KBM-7 (cell line): ENCODE measurements at regions not wholly inside any gene's neighbourhood (a gene's known extent, or its start where the extent isn't known, plus 50 kb on each side); places are given as distances from the start of the nearest gene placed in this dataset.

Experiments
- DNase-seq: peaks from one replicate; pipeline ENCODE4 v3.0.0-alpha.2; 2015
- in situ Hi-C: fragments of 300-500 bp; cut with MboI; formaldehyde crosslinking; loops from 2 replicates; pipeline ENCODE4 v1.14.3; 2020; ENCODE audit warnings: low sequenced_read_pairs, low pct_unique_long_range_greater_than_20kb, mixed read lengths

DNA sequence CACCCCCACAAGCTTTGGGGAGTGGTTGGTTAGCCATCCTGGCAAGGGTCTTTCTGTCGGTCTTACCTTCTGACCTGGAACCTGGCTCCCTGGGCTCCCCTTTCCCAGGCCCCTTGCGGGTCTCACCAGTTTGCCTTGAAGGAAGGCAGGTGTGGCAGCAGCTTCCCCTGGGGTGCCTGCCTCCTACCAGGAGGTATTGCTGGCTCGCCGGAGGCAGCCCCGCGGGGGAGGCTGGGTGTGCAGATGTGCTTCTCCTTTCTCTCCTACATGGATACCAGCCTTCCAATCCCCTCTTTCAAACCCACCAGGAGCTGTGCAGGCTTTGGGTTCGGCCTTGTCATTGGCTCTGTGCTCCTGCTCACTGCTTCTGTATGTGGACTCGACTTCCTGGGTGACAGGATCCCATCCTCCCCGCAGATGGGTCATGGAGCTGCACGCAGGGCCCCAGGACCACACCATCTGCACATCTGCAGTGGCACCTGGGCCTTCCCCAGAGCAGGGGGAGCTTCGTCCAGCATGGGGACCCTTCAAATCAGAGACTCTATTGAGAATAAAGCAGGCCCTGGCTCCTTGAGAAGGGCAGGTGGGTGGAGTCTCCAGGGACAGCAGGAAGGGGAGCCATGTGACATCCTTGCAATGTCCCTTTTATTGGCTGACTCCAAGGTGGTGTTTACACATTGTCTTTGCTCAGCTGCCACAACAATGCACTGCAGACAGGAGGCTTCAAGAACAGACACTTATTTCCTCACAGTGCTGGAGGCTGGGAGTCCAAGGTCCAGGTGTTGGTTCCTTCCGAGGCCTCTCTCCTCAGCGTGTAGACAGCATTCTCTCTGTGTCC, 592.0 kb downstream of the BRD1 start:
- in situ Hi-C loops, result no loop called here
- no peak for DNase-seq

DNA sequence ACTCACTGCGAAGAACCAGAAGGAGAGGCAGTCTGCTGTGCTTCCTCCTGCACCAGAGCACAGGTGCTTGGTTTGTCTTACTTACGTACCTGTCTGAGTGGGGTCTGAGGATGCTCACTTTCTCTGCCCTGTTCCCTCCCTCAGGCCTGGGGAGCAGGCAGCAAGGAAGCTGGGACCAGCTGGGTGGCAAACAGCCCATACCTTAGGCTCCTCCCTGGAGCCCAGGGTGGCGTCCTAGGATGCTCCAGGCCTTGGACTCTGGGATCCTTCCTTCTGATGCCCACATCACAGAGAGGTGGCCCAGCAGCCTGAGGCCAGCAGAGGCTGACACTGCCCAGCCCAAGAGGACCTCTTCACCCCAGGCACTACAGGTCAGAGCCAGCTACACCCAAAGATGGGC, 593.2 kb downstream of the BRD1 start:
- in situ Hi-C loops, result no loop called here
- DNase-seq, result no peak

DNA sequence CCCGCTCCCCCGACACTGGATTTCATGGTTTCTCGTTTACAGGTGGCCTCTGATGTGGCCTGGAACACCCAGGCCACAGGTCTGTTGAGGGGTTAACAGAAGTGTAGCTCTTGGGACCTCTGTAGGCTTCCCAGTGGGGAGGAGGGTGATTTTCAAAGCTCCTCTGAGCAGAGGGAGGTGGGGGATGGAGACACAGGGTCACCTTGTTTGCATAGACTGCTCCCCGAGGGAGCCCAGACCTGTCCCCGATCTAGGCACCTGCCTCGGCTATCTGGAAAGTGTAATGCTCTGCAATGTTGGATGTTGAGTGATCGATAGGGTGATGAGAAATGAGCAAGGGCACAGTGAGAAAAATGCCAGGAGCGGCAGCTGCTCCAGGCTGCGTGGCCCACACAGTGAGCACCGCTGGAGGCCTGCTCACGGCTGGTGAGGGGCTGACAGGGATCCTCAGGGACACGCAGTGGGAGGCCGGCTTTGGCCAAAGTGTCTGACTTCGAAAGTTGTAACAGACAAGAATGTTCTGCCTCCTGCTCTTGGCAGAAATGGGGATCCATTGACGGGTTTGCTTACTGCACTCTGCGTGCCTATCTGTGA, 594.1 kb downstream of the BRD1 start:
- in situ Hi-C loops, result no loop called here
- DNase-seq, result no peak

DNA sequence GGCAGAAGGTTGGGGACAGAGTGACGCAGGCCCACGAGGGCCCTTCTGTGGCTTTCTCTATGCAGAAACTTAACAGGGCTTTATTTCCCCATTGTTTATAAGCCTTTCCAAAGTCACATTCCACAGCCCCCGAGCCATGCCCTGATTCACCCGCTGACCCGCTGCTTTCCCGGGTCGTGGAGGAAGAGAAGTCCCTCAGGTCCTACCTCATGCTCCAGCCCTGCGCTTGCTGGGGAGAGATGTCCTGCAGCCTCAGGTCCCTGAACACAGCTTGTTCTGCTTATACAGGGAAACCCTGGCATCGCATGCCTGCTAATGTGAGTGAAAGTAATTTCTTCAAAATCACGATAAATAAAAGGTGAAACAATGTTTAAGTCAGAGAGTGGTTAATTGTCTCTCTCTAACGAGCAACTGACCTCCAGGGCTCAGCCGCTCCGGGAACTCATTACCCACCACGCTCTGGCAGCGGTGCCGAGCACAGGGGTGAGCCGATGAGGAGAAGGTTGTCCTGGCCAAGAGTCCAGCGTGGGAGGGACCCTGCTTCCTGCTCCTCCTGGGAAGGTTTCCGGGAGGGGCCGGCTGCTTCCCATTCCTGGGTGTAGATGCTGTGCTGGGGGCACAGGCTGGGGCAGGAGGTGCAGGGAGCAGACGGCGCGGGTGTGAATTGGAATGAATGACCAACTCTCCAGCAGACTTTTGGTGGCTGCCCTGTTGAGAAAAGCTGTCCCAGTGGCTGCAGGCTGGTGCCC, 595.2 kb downstream of the BRD1 start:
- no peak for DNase-seq
- in situ Hi-C loops, result no loop called here

DNA sequence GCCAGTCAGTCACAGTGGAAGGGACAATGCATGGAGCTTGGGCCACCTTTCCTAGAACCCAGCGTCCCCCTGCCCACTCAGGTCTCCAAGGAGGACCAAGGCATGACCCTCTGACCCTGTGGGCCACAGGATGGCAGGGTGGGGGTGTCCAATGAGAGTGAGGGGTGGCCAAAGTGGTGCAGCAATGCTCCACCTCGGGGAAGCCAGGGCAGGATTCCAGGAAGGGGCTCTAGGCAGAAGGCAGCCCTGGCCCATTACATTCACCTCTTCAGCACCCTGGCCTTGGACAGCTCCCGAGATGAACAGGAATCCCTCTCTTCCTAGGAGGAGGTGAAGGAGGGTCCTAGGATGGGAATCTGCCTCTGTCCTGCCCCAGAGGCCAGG, 597.5 kb downstream of the BRD1 start:
- no peak for DNase-seq
- in situ Hi-C loops, result no loop called here

DNA sequence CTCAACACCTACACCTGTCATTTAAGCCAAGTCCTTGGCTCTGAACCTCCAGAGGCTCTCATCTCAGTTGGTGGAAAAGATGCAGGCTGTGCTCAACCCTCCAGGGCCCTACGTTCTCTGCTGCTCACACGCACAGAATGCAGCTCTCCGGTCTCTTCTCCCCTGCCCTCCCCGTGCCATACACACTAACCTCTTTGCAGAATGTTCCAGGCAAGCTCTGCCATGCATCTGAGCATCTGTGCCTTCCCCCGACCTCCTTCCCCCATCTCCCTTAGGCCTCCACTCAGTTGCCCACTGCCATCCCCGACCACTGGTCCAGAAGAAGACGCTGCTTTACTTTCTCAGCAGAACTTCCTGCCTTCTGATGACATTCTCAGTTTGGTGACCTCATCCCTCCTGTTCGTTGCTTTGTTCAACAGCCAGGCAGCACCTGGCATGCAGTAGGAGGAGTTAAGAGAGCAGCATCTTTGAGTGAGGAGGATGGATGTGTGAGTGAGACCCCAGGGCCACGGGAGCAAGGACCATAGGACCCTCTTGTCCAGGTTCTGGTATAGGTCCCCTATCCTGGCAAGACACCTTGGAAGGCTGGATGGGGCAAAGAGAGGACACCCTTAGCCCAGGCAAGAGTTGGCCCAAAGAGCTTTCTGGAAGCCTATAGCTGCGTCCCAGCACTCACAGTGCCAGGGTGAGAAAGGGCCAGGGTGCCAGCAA, 598.0 kb downstream of the BRD1 start:
- DNase-seq, result no peak
- in situ Hi-C loops, result no loop called here

DNA sequence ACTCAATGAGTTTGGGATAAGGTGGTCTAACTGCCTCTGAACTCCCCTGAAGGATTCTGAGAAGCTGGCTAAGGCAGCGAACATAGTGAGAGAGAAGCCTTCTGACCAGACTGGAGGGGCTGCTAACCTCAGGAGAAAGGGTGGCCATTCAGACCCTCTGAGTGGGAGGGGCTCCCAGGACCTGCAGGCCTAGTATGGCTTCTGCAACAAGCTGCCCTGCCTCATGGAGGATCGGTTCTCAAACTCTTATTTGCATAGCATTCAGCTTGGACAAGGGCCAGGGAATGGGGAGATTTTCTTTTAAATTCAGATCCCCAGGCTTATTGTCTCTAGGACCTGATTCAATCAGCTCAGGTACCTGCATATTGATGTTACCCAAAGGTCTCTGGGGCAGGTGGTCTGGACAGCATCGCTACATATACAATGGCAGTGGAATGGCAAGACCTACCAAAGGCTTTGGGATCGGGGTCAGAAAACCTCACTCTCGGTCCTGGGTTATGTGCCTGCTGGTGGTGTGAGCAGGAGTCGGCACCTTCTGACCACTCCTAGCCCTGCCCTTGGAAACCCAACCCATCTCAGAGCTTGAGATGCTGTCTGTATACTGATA, 599.1 kb downstream of the BRD1 start:
- in situ Hi-C loops, result no loop called here
- no peak for DNase-seq

DNA sequence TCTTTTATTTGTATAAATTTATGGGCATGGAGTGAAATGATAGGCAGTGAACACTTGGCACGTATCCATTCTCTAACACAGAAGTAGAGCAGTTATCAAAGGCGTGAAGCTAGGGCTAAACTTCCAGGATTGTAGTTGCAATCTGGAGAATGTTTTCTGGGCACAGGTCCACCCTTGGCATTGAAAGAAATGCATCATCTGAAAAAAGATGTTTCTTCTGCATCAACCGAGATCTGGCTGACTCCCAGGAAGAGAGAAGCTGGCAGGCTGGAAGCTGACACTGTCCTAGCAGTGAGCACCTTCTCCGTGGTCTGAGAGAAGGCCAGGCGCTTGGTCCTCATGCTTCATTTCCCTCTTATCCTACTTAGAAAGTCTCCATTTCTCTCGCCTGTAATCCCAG, 600.0 kb downstream of the BRD1 start:
- DNase-seq, result no peak
- in situ Hi-C loops, result no loop called here

DNA sequence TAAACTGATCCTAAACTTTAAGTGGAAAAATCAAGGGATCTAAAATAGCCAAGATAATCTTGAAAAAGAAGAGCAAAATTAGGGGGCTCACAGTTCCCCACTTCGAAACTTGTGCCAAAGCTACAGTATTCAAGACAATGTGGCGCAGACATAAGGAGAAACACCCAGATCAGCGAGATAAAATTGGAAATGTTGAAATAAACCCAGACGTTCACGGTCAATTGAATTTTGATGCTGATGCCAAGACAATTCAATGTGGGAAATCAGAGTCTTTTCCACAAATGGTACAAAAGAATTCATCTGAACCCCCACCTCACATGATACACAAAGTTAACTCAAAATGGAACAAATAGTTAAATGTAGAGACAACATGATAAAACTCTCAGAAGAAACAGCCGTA, 601.6 kb downstream of the BRD1 start:
- in situ Hi-C loops, result no loop called here
- no peak for DNase-seq

DNA sequence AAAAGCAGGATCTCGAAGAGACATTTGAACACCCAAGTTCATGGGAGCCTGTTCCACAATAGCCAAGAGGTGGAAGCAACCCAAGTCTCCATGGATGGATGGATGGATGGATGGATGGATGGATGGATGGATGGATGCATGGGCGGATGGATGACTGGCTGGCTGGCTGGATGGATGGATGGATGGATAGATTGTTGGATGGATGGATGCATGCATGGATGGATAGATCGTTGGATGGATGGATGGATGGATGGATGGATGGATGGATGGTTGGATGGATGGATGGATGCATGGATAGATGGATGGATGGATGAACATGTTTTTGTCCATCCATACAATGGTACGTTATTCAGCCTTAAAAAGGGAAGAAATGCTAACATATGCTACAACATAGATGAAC, 603.4 kb downstream of the BRD1 start:
- no peak for DNase-seq
- in situ Hi-C loops, result no loop called here

DNA sequence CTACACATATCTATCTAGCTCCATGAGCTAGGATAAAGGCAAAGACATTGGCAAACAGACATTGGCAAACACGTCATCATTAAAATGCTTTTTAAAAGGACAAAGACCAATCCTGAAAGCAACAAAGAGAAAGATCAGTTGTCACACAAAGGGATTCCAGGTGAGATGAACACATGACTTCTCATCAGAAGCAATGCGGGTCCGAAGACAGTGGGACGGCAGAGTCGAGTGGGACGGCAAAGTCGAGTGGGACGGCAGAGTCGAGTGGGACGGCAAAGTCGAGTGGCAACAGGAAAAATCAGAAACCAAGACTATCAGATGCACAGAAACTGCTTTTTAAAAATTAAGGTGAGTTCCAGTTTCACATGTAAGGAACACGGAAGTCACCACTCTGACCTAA, 609.5 kb downstream of the BRD1 start:
- in situ Hi-C loops, result no loop called here
- DNase-seq, result no peak

DNA sequence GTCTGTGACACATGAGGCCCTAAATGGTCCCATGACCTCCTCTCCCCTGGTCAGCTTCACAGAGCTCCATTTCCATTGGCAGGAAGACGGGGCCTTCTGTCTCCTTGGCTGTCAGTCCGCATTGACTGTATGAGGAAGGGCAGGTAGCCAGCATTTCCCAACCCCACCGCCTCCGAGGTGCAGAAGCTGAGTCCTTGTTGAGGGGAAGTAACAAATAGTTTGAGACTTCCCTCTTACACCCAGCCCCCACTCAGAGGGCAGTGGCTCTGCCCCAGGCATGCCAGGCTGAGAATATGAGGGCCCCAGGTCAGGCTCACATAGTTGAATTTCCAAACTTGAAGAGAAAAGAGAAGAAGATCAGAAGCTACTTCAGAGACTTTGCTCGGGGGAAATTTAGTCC, 611.1 kb downstream of the BRD1 start:
- DNase-seq, result no peak
- in situ Hi-C loops, result no loop called here

DNA sequence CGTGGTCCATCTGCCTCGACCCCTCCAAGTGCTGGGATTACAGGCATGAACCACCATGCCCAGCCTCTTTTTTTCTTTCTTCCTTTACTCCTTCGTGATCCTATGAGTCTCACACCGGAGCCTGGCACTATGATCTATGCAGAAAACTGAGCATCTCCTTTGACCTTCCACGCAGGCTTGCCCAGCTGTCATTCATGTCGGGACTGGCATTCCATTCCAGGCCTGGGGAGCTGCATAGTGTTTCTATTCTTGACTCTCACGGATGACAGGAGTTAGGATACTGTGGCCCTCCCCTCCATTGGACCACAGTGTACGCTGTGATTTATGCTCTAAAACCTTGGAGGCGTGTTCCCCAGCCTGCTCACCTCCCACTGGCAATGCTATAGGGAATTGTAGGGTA, 611.8 kb downstream of the BRD1 start:
- in situ Hi-C loops, result no loop called here
- no peak for DNase-seq

DNA sequence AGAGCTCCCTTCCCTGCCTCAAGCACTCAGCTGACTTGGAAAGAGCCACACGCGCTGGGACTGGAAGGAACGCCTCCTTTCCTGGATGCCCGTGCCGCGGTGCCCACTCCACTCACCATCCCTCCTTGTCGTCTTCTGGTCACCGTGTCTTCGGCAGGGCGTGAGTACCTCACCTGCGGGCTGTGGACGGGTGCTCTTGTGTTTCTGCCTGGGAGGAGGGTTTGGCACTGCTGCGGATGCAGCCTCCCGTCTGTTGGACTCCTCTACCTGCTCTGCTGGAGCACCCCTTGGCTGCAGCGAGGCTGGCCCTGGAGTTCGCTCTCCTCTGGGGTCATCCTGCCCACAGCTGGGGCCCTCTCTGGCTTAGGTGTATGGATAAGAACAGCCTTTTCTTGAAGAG, 612.7 kb downstream of the BRD1 start:
- in situ Hi-C loops, result no loop called here
- no peak for DNase-seq

DNA sequence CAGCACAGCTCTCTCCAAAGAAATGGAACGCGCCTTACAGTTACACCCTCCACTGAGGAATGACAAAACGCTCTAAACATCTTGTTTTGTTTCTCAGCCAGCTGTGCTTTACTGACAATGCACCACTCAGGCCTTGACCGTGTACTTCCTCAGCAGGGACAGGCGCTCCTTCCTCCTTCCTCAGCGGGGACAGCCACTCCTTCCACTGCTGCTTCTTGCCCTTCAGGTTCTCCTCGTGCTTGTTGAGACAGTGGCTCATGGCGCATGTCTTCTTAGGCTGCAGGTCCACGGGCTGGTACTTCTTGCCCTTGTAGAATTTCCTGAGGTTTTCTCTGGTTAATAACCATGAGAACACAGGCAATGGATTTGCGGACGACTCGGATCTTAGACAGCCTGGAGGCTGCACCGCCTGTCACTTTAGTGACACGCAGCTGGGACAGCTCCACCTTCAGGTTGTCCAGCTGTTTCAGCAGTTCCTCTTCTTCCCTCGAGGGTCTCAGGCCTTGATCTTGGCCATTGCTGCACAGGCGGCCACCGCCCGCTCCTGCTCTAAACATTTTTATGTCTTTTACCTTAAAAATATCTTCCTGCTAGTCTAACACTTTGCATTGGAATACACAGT, 613.8 kb downstream of the BRD1 start:
- DNase-seq, result no peak

DNA sequence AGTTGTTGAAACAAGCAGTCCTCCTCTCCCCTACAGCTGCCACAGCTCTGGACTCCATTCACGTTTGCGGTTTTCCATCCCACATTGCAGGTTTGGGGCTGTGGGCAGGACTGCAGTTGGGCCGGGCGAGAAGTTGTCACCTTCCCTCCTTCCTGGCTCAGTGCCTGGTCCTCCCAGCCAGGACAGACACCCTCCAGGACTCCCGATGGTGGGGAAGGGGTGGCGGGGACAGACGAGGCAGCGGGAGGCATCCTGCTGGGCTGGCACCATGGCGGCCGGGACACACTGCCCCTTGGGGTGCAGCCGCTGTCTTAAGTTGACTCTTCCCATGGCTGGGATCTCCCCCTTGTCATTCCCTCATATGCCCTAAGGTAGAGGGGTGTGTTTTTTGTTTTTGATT, 615.2 kb downstream of the BRD1 start:
- in situ Hi-C loops, result no loop called here
- DNase-seq, result no peak

More for the DNA sequence above, 613.8 kb downstream of the BRD1 start:
- in situ Hi-C loops, result no loop called here

DNA sequence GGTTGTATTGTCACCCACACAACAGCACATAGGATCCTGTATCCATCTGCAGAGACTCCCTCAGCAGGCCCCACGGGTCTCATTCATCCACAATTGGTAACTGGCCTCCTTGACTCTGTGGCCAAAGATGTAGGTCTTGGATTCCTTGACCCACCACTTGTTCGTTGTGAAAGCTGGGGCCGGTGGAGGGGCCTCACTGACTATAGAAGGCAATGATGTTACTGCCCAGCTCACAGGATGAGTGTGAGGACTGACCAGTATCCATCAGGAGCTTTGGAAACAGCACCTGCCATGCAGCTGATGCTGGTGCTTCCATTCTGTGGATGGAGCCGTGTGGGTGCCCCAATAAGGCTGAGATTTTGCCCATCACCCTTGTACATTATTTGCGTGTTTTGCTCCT, 615.7 kb downstream of the BRD1 start:
- DNase-seq, result no peak
- in situ Hi-C loops, result no loop called here

DNA sequence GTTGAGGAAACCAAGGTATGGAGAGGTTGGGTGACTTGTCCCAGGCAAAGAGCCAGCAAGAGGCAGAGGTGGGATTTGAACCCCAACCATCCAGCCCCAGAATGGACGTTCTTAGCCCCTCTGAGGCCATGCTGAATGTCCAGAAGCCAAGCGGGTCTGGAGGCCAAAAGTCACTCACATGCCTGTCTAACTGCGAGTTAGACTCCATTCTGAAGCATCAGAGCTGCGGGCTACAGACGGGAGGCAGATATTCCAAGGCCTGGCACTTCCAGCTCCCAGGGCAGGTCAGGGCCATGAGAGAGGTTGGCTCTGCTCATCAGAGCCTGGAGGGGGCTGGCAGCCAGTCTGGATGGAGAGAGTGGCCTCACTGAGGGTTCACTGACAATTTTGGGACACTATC, 616.5 kb downstream of the BRD1 start:
- DNase-seq, result no peak
- in situ Hi-C loops, result no loop called here

DNA sequence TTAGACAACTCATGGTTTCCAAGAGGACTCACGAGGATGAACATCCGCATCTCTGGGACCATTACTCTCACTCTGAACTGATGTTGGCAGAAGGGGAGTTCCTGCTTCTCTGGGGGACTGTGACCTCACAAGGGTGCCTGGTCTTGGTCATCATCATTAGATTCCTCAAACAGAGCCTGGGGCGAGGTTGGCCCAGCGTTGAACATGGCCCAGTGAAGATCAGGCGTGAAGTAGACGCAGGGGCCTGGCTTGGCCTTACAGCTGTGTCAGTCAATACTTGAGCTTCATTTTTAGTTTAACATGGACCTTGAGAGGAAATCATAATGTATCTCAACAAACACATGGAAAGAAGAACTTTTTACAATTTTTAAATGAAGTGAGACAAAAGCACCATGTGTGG, 617.1 kb downstream of the BRD1 start:
- no peak for DNase-seq
- in situ Hi-C loops, result no loop called here
